ENCODE measurements at regions not wholly inside any gene's neighbourhood (a gene's known extent, or its start where the extent isn't known, plus 50 kb on each side); places are given as distances from the start of the nearest gene placed in this dataset.

DNA sequence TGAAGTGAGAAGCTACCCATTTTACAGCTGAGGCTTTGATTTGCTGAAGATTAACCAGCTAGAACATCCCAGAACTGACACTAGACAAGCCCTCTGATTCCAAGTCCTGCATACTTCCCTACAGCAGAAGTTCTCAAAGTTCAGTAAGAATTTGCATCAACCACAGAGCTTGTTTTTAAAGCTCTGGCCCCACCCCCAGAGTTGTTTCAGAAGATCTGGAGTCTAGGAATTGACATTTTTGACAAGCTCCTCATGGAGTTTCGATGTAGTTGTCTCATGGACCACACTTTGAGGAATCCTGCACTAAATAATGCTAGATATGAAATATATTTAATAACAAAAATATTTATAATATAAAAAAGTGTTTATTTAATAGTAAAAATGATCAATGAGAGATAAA is 120.3 kb upstream of the ADAMTS18 start:
- TF ChIP-seq POLR2A (IDR thresholded peaks at IDR 0.05) (no peak), EP300 (IDR thresholded peaks at IDR 0.05) (no peak)
- TF ChIP-seq, protein P1, sequence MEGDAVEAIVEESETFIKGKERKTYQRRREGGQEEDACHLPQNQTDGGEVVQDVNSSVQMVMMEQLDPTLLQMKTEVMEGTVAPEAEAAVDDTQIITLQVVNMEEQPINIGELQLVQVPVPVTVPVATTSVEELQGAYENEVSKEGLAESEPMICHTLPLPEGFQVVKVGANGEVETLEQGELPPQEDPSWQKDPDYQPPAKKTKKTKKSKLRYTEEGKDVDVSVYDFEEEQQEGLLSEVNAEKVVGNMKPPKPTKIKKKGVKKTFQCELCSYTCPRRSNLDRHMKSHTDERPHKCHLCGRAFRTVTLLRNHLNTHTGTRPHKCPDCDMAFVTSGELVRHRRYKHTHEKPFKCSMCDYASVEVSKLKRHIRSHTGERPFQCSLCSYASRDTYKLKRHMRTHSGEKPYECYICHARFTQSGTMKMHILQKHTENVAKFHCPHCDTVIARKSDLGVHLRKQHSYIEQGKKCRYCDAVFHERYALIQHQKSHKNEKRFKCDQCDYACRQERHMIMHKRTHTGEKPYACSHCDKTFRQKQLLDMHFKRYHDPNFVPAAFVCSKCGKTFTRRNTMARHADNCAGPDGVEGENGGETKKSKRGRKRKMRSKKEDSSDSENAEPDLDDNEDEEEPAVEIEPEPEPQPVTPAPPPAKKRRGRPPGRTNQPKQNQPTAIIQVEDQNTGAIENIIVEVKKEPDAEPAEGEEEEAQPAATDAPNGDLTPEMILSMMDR (IDR thresholded peaks at IDR 0.05): no peak
